Natural killer cell (primary cell): ENCODE measurements at regions not wholly inside any gene's neighbourhood (a gene's known extent, or its start where the extent isn't known, plus 50 kb on each side); places are given as distances from the start of the nearest gene placed in this dataset.

Experiments
- ATAC-seq, 3 donors: fragments of 150-1000 bp in 2 of 3; fragments of 200-7000 bp in 1 of 3; cut with Tn5 transposase; 1 replicate in 1 of 3; 2 replicates in 2 of 3; pipeline ENCODE4 v1.10.0; 2021; ENCODE audit warnings: mild to moderate bottlenecking in 2 of 3, moderate library complexity in 2 of 3
- DNase-seq, 2 donors: peaks; one replicate each; pipeline versions ENCODE4 v3.0.0 to v3.0.0-alpha.2; 2013 to 2021; ENCODE audit warnings: mixed read lengths in 1 of 2
- H3K27ac ChIP-seq: one replicate; pipeline ENCODE4 v1.5.1; 2013; ENCODE audit warnings: mild to moderate bottlenecking, low read length
- H3K27me3 ChIP-seq: one replicate; pipeline ENCODE4 v1.6.1; 2013; ENCODE audit warnings: low read length; ENCODE audit not compliant: control insufficient read depth, insufficient read depth
- H3K36me3 ChIP-seq: one replicate; pipeline ENCODE4 v1.6.1; 2013; ENCODE audit warnings: low read length; ENCODE audit not compliant: control insufficient read depth, insufficient read depth
- H3K4me1 ChIP-seq: one replicate; pipeline ENCODE4 v1.6.1; 2013; ENCODE audit warnings: low read length; ENCODE audit not compliant: control insufficient read depth, insufficient read depth
- H3K4me3 ChIP-seq: one replicate; pipeline ENCODE4 v1.5.1; 2013; ENCODE audit warnings: low read length
- H3K9me3 ChIP-seq: one replicate; pipeline ENCODE4 v1.6.1; 2013; ENCODE audit warnings: low read length; ENCODE audit not compliant: control insufficient read depth, insufficient read depth
- H3K27ac Mint-ChIP-seq, 2 donors: one replicate each; pipeline ENCODE4 v1.8.0; 2022; ENCODE audit warnings: mild to moderate bottlenecking in 2 of 2, mixed read lengths in 2 of 2, moderate library complexity in 1 of 2
- H3K27me3 Mint-ChIP-seq, 2 donors: one replicate each; pipeline ENCODE4 v1.8.0; 2022; ENCODE audit warnings: low read depth in 2 of 2, mixed read lengths in 2 of 2
- H3K36me3 Mint-ChIP-seq: one replicate; pipeline ENCODE4 v1.8.0; 2022; ENCODE audit warnings: mixed read lengths
- H3K4me1 Mint-ChIP-seq, 2 donors: one replicate each; pipeline ENCODE4 v1.8.0; 2022; ENCODE audit warnings: mixed read lengths in 2 of 2
- H3K4me3 Mint-ChIP-seq: one replicate; pipeline ENCODE4 v1.8.0; 2022; ENCODE audit warnings: mild to moderate bottlenecking, moderate library complexity, mixed read lengths
- H3K9me3 Mint-ChIP-seq, 2 donors: one replicate each; pipeline ENCODE4 v1.8.0; 2022; ENCODE audit warnings: mixed read lengths in 2 of 2
- WGBS: methylation state at CpG from one replicate; pipeline ENCODE4 v1.1.7; 2013; ENCODE audit warnings: missing lambda C conversion rate; ENCODE audit not compliant: insufficient coverage; 5-methylcytosine and 5-hydroxymethylcytosine counted together
- intact Hi-C: fragments of 100-400 bp; cut with micrococcal nuclease; formaldehyde crosslinking; loops from one replicate; pipeline ENCODE4 v1.14.2; 2022
- TF ChIP-seq, protein P1 (sequence below): fragments of 200-600 bp; IDR thresholded peaks from one replicate; pipeline ENCODE4 v1.8.0; 2022; ENCODE audit warnings: antibody characterized with exemption

GRCh38 chr9:1454616-1455347 lies 404.6 kb downstream of the DMRT2 start:
- H3K27me3 ChIP-seq = no peaks in the 10 kb centered on the region
- H3K9me3 ChIP-seq = no peaks in the 10 kb centered on the region
- no peaks in the 10 kb centered on the region for H3K4me1 ChIP-seq
- WGBS = 83% methylated on average over 7 of the region's 7 CpGs
- TF ChIP-seq, protein P1, sequence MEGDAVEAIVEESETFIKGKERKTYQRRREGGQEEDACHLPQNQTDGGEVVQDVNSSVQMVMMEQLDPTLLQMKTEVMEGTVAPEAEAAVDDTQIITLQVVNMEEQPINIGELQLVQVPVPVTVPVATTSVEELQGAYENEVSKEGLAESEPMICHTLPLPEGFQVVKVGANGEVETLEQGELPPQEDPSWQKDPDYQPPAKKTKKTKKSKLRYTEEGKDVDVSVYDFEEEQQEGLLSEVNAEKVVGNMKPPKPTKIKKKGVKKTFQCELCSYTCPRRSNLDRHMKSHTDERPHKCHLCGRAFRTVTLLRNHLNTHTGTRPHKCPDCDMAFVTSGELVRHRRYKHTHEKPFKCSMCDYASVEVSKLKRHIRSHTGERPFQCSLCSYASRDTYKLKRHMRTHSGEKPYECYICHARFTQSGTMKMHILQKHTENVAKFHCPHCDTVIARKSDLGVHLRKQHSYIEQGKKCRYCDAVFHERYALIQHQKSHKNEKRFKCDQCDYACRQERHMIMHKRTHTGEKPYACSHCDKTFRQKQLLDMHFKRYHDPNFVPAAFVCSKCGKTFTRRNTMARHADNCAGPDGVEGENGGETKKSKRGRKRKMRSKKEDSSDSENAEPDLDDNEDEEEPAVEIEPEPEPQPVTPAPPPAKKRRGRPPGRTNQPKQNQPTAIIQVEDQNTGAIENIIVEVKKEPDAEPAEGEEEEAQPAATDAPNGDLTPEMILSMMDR = no peak
- no peak for ATAC-seq
- H3K9me3 Mint-ChIP-seq = peaks cover 0 to 2% of the 10 kb centered on the region in 2 donors
- H3K36me3 ChIP-seq = no peaks in the 10 kb centered on the region
- no peaks in the 10 kb centered on the region for H3K4me1 Mint-ChIP-seq
- intact Hi-C loops = no loop called here
- no peak overlapping the region for H3K27ac ChIP-seq
- no peak for DNase-seq
- H3K4me3 Mint-ChIP-seq = no peak overlapping the region
- H3K4me3 ChIP-seq = no peak overlapping the region
- no peak overlapping the region for H3K27ac Mint-ChIP-seq
- H3K36me3 Mint-ChIP-seq = no peaks in the 10 kb centered on the region
- peaks cover 0 to 6% of the 10 kb centered on the region in 2 donors for H3K27me3 Mint-ChIP-seq

DNA sequence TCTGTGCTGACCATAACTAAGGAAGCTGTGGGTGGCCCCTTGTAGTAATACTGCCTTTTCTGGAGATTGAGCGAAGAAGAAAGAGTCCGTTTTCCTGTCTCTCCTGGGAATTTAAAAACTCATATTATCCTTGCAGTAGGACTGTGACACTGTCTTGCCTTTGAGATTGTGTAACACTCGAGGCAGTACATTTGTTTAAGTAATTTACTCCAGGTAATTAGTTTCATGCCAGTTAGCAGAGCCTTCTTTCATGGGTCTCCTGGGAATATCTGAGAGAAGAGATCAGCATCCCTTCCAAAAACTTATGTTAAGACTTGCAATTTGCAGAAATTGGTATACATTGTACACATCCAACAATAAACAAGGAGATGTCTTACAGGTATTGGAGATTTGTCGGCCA lies 405.6 kb downstream of the DMRT2 start:
- Histone ChIP-seq H3K4me3 (no peak overlapping the region), H3K27ac (no peak overlapping the region), H3K36me3 (no peaks in the 10 kb centered on the region), H3K4me1 (no peaks in the 10 kb centered on the region), H3K27me3 (no peaks in the 10 kb centered on the region), H3K9me3 (no peaks in the 10 kb centered on the region)
- TF ChIP-seq, protein P1 = no peak
- Mint-ChIP-seq H3K4me1 (no peaks in the 10 kb centered on the region), H3K27me3 (peaks cover 0 to 6% of the 10 kb centered on the region in 2 donors), H3K4me3 (no peak overlapping the region), H3K9me3 (peaks cover 0 to 2% of the 10 kb centered on the region in 2 donors), H3K36me3 (no peaks in the 10 kb centered on the region), H3K27ac (no peak overlapping the region)
- ATAC-seq (no peak), DNase-seq (no peak)
- intact Hi-C loops = no loop called here
- WGBS = 82% methylated on average over 4 of the region's 4 CpGs

DNA sequence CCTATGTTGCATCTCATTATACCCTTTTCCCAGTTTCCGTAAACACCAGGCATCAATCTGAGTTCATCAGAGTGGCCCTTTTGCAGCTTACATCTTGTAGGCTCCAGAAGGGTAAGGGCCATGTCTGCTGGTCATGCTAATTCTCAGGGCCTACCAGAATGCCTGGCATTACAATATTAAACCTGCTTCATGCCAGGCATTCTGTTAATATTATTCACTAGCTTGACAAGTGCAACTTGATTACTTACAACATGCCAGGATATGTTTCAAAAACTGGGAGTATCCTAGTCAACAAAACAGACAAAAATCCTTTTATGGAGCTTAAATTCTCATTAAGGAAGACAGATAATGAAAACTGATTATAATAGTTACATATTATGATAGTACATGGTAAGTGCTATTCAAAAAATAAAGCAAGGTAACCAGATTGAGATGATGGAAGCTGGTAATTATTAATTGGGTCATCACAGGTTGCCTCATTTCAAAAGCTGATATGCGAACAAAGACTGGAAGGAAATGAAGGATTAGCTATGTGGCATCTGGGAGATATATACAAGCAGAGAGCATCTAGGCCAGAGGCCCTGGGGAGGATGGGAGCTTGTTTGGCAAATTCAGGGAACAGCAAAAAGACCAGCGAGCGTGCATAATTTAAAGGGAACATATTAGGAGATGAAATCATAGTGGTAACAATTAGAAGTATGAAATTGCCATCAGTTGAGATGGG lies 406.3 kb downstream of the DMRT2 start:
- Histone ChIP-seq H3K27ac (no peak overlapping the region), H3K4me1 (no peaks in the 10 kb centered on the region), H3K4me3 (no peak overlapping the region), H3K36me3 (no peaks in the 10 kb centered on the region), H3K27me3 (no peaks in the 10 kb centered on the region), H3K9me3 (no peaks in the 10 kb centered on the region)
- no peaks in the 10 kb centered on the region for H3K4me1 Mint-ChIP-seq
- H3K36me3 Mint-ChIP-seq = no peaks in the 10 kb centered on the region
- no peak overlapping the region for H3K27ac Mint-ChIP-seq
- over 99% methylated on average over 4 of the region's 4 CpGs for WGBS
- no peak overlapping the region for H3K4me3 Mint-ChIP-seq
- intact Hi-C loops = no loop called here
- DNase-seq (no peak), ATAC-seq (no peak)
- peaks cover 0 to 8% of the 10 kb centered on the region in 2 donors for H3K27me3 Mint-ChIP-seq
- TF ChIP-seq, protein P1 = no peak
- H3K9me3 Mint-ChIP-seq = peaks cover 0 to 2% of the 10 kb centered on the region in 2 donors
